Lower lobe of right lung (tissue), 2 donors: ENCODE measurements at regions not wholly inside any gene's neighbourhood (a gene's known extent, or its start where the extent isn't known, plus 50 kb on each side); places are given as distances from the start of the nearest gene placed in this dataset.

ENCODE experiments used
- ATAC-seq, 2 donors: fragments of 200-7000 bp; cut with Tn5 transposase; one replicate each; pipeline ENCODE4 v1.9.1; 2020 to 2022; ENCODE audit warnings: mild to moderate bottlenecking in 2 of 2, moderate library complexity in 2 of 2
- DNase-seq: peaks from one replicate; pipeline ENCODE4 v3.0.0-alpha.2; 2020
- H3K27ac ChIP-seq: fragments of 200-600 bp; one replicate; pipeline ENCODE4 v1.8.0; 2022
- H3K27me3 ChIP-seq: fragments of 200-600 bp; one replicate; pipeline ENCODE4 v1.8.0; 2022; ENCODE audit warnings: low read depth
- H3K36me3 ChIP-seq: fragments of 200-600 bp; one replicate; pipeline ENCODE4 v1.8.0; 2022; ENCODE audit warnings: mild to moderate bottlenecking
- H3K4me1 ChIP-seq: fragments of 200-600 bp; one replicate; pipeline ENCODE4 v1.8.0; 2022
- H3K4me3 ChIP-seq: fragments of 200-600 bp; one replicate; pipeline ENCODE4 v1.8.0; 2022; ENCODE audit warnings: mild to moderate bottlenecking
- H3K9me3 ChIP-seq: fragments of 200-600 bp; one replicate; pipeline ENCODE4 v1.8.0; 2022
- CTCF ChIP-seq: fragments of 200-600 bp; IDR thresholded peaks from one replicate; pipeline ENCODE4 v1.8.0; 2022; ENCODE audit warnings: antibody characterized with exemption, mild to moderate bottlenecking
- intact Hi-C: fragments of 100-400 bp; cut with DNase I; formaldehyde crosslinking; loops from one replicate; pipeline ENCODE4 v1.11.0; 2022
- donor health status: DM: no; HTN: yes; CAD: no; lungs with severe emphysema.

- DNase-seq (no peak), ATAC-seq (no peak)
- no peak overlapping the region for H3K27ac ChIP-seq
- TF ChIP-seq CTCF: no peak
- H3K36me3 ChIP-seq: no peaks in the 10 kb centered on the region
- no peaks in the 10 kb centered on the region for H3K4me1 ChIP-seq
- H3K4me3 ChIP-seq: no peak overlapping the region
- intact Hi-C loops: no loop called here
- no peaks in the 10 kb centered on the region for H3K9me3 ChIP-seq
- peaks cover 5% of the 10 kb centered on the region for H3K27me3 ChIP-seq
These were observed 139.4 kb upstream of the ID4 start for GRCh38 chr6:19697744-19698290.

- Histone ChIP-seq H3K27ac (no peak overlapping the region), H3K4me1 (no peaks in the 10 kb centered on the region), H3K9me3 (no peaks in the 10 kb centered on the region), H3K36me3 (no peaks in the 10 kb centered on the region), H3K4me3 (no peak overlapping the region), H3K27me3 (no peaks in the 10 kb centered on the region)
- intact Hi-C loops: no loop called here
- no peak for DNase-seq
- ATAC-seq: no peak
- no peak for TF ChIP-seq CTCF
These were observed 137.2 kb upstream of the ID4 start for GRCh38 chr6:19699932-19700331.

GRCh38 chr6:19705606-19706005 is 131.6 kb upstream of the ID4 start:
- H3K36me3 ChIP-seq: no peaks in the 10 kb centered on the region
- no peak for DNase-seq
- H3K9me3 ChIP-seq: no peaks in the 10 kb centered on the region
- H3K4me1 ChIP-seq: no peaks in the 10 kb centered on the region
- no peak overlapping the region for H3K27ac ChIP-seq
- H3K27me3 ChIP-seq: no peaks in the 10 kb centered on the region
- no peak for ATAC-seq
- intact Hi-C loops: no loop called here
- no peak overlapping the region for H3K4me3 ChIP-seq
- no peak for TF ChIP-seq CTCF

- Histone ChIP-seq H3K4me3 (no peak overlapping the region), H3K4me1 (no peaks in the 10 kb centered on the region), H3K27ac (no peak overlapping the region), H3K36me3 (no peaks in the 10 kb centered on the region), H3K27me3 (no peaks in the 10 kb centered on the region), H3K9me3 (no peaks in the 10 kb centered on the region)
- TF ChIP-seq CTCF: no peak
- intact Hi-C loops: no loop called here
- no peak for ATAC-seq
- DNase-seq: no peak
These were observed 125.0 kb upstream of the ID4 start for GRCh38 chr6:19712012-19712688.

GRCh38 chr6:19712998-19713397 is 124.2 kb upstream of the ID4 start:
- Histone ChIP-seq H3K4me3 (no peak overlapping the region), H3K9me3 (no peaks in the 10 kb centered on the region), H3K36me3 (no peaks in the 10 kb centered on the region), H3K27ac (no peak overlapping the region), H3K27me3 (no peaks in the 10 kb centered on the region), H3K4me1 (no peaks in the 10 kb centered on the region)
- intact Hi-C loops: no loop called here
- no peak for DNase-seq
- no peak for TF ChIP-seq CTCF
- ATAC-seq: no peak
